GM23338 (cell line): ENCODE measurements at regions not wholly inside any gene's neighbourhood (a gene's known extent, or its start where the extent isn't known, plus 50 kb on each side); places are given as distances from the start of the nearest gene placed in this dataset.

ENCODE experiments used
- ATAC-seq: fragments of 200-7000 bp; cut with Tn5 transposase; 3 replicates; pipeline ENCODE4 v1.9.1; 2020
- DNase-seq: peaks from one replicate; pipeline ENCODE4 v3.0.0-alpha.2; 2015; ENCODE audit warnings: low spot score
- H2AFZ ChIP-seq: fragments of 200-600 bp; sonication (generic); 2 replicates; pipeline ENCODE4 v1.8.0; 2016; ENCODE audit warnings: antibody characterized with exemption, mild to moderate bottlenecking, moderate library complexity
- H3F3A ChIP-seq: fragments of 200-600 bp; sonication (generic); replicated peaks from 2 replicates; pipeline ENCODE4 v1.8.0; 2017; ENCODE audit warnings: antibody characterized with exemption, mixed run types, low read depth
- H3K27ac ChIP-seq: fragments of 200-600 bp; sonication (generic); 2 replicates; pipeline ENCODE4 v1.6.1; 2016; ENCODE audit warnings: low read depth
- H3K27me3 ChIP-seq: fragments of 200-600 bp; sonication (generic); 2 replicates; pipeline ENCODE4 v1.8.0; 2016; ENCODE audit warnings: mild to moderate bottlenecking, mixed run types, moderate library complexity; ENCODE audit not compliant: insufficient read depth
- H3K36me3 ChIP-seq: fragments of 200-600 bp; sonication (generic); 2 replicates; pipeline ENCODE4 v1.8.0; 2016; ENCODE audit warnings: mild to moderate bottlenecking; ENCODE audit not compliant: insufficient read depth
- H3K4me1 ChIP-seq: fragments of 200-600 bp; sonication (generic); 2 replicates; pipeline ENCODE4 v1.8.0; 2016; ENCODE audit warnings: mild to moderate bottlenecking, moderate library complexity; ENCODE audit not compliant: insufficient read depth
- H3K4me2 ChIP-seq: fragments of 200-600 bp; sonication (generic); 2 replicates; pipeline ENCODE4 v1.7.1; 2017; ENCODE audit warnings: mixed run types
- H3K4me3 ChIP-seq: fragments of 200-600 bp; sonication (generic); 2 replicates; pipeline ENCODE4 v1.6.1; 2016; ENCODE audit warnings: mixed run types
- H3K79me2 ChIP-seq: fragments of 200-600 bp; sonication (generic); replicated peaks from 2 replicates; pipeline ENCODE4 v1.8.0; 2017; ENCODE audit warnings: mild to moderate bottlenecking; ENCODE audit not compliant: insufficient read depth
- H3K9me2 ChIP-seq: fragments of 200-600 bp; sonication (generic); 2 replicates; pipeline ENCODE4 v1.8.0; 2017; ENCODE audit not compliant: insufficient read depth
- H4K20me1 ChIP-seq: fragments of 200-600 bp; sonication (generic); replicated peaks from 2 replicates; pipeline ENCODE4 v1.8.0; 2017; ENCODE audit warnings: mild to moderate bottlenecking; ENCODE audit not compliant: insufficient read depth
- H3K27ac Mint-ChIP-seq: 2 replicates; pipeline ENCODE4 v1.8.0; 2020; ENCODE audit warnings: inconsistent platforms, mild to moderate bottlenecking, moderate library complexity, mixed read lengths
- H3K27me3 Mint-ChIP-seq: 3 replicates; pipeline ENCODE4 v1.8.0; 2022; ENCODE audit warnings: low read depth, mild to moderate bottlenecking, moderate library complexity, mixed read lengths, inconsistent platforms; ENCODE audit not compliant: insufficient read depth, poor library complexity
- H3K36me3 Mint-ChIP-seq: 3 replicates; pipeline ENCODE4 v1.8.0; 2021; ENCODE audit warnings: low read depth, mild to moderate bottlenecking, inconsistent platforms, moderate library complexity, mixed read lengths
- H3K4me1 Mint-ChIP-seq: 3 replicates; pipeline ENCODE4 v1.8.0; 2020; ENCODE audit warnings: mild to moderate bottlenecking, inconsistent platforms, mixed read lengths
- H3K4me3 Mint-ChIP-seq: 3 replicates; pipeline ENCODE4 v1.8.0; 2021; ENCODE audit warnings: moderate library complexity, mild to moderate bottlenecking, inconsistent platforms, mixed read lengths
- H3K9me3 Mint-ChIP-seq: 3 replicates; pipeline ENCODE4 v1.8.0; 2020; ENCODE audit warnings: moderate library complexity, mild to moderate bottlenecking, inconsistent platforms, mixed read lengths
- CREB1 ChIP-seq: fragments of 250-450 bp; sonication (Bioruptor Pico); IDR thresholded peaks from 2 replicates; pipeline ENCODE4 v1.5.0; 2020; ENCODE audit warnings: low read depth, mild to moderate bottlenecking, moderate library complexity
- EZH2 ChIP-seq: fragments of 200-600 bp; sonication (generic); IDR thresholded peaks from one replicate; pipeline ENCODE4 v1.8.0; 2017; ENCODE audit warnings: antibody characterized with exemption, mild to moderate bottlenecking, low read depth; ENCODE audit not compliant: unreplicated experiment
- EZH2phosphoT487 ChIP-seq: fragments of 200-600 bp; sonication (generic); IDR thresholded peaks from one replicate; pipeline ENCODE4 v1.8.1; 2018; ENCODE audit warnings: antibody characterized with exemption; ENCODE audit not compliant: unreplicated experiment
- JUNB ChIP-seq: IDR thresholded peaks from one replicate; pipeline ENCODE4 v1.6.1; 2016; ENCODE audit warnings: antibody characterized with exemption; ENCODE audit not compliant: unreplicated experiment
- NANOG ChIP-seq: IDR thresholded peaks from 2 replicates; pipeline ENCODE4 v1.6.1; 2016; ENCODE audit warnings: antibody characterized with exemption, borderline replicate concordance
- POLR2AphosphoS5 ChIP-seq: IDR thresholded peaks from 2 replicates; pipeline ENCODE4 v1.6.1; 2016; ENCODE audit warnings: antibody characterized with exemption, low read depth
- STAT1 ChIP-seq: IDR thresholded peaks from one replicate; pipeline ENCODE4 v1.6.1; 2016; ENCODE audit warnings: antibody characterized with exemption; ENCODE audit not compliant: unreplicated experiment
- ZNF114 ChIP-seq: fragments of 250-450 bp; sonication (Bioruptor Pico); IDR thresholded peaks from 2 replicates; pipeline ENCODE4 v1.5.0; 2020; ENCODE audit warnings: mild to moderate bottlenecking, moderate library complexity
- ZNF331 ChIP-seq: fragments of 250-450 bp; sonication (Bioruptor Pico); IDR thresholded peaks from 2 replicates; pipeline ENCODE4 v1.5.0; 2020; ENCODE audit warnings: low read depth, mild to moderate bottlenecking, moderate library complexity
- TF ChIP-seq, protein P1 (sequence below): fragments of 250-450 bp; sonication (Bioruptor Pico); IDR thresholded peaks from 2 replicates; pipeline ENCODE4 v1.5.0; 2020; ENCODE audit warnings: mild to moderate bottlenecking, moderate library complexity
- TF ChIP-seq, protein P2 (sequence below): IDR thresholded peaks from 2 replicates; pipeline ENCODE4 v1.6.1; 2016; ENCODE audit warnings: antibody characterized with exemption
- TF ChIP-seq, protein P3 (sequence below), 2 experiments: fragments of 200-600 bp in 1 of 2; sonication (generic) in 1 of 2; conservative IDR thresholded peaks; 2 replicates each; pipeline versions ENCODE4 v1.5.1 to v1.6.1; 2016 to 2017; ENCODE audit warnings: antibody characterized with exemption in 2 of 2, low read depth in 2 of 2, mild to moderate bottlenecking in 2 of 2, moderate library complexity in 1 of 2
- TF ChIP-seq, protein P4 (sequence below): IDR thresholded peaks from one replicate; pipeline ENCODE4 v1.6.1; 2018; ENCODE audit warnings: antibody characterized with exemption; ENCODE audit not compliant: unreplicated experiment

DNA sequence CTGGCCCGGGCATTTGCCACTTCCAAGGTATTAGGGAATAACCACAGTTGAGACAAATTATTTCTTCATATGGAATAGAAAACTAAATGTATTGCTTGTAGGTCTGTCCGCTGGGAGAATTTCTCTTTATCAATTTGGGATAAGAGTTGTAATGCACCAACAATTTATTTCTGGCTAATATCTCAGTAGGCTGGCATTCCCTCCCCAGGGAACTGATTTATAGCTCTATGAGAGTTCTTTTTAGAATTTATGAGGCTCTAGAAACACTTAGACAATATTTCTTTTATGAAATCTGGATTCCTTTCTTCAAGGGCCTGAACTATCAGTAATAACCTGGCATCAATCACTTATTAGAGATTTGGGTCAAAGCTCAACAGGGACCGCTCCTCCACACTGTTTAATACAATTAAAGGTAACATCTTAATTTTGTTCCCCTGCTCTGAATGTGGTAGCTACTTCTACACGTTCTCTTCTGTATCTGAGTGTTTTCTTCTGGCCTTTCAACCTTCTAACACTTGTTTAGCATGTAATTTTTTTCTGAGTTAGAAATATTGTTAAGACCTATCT, 857.4 kb upstream of the PRR20A start:
- ATAC-seq = no peak
- Histone ChIP-seq H3K27ac (no peak overlapping the region), H3K4me3 (no peak overlapping the region), H3K9me2 (no peaks in the 10 kb centered on the region), H2AFZ (no peak overlapping the region), H3K79me2 (no peaks in the 10 kb centered on the region), H3K36me3 (no peaks in the 10 kb centered on the region), H3F3A (no peaks in the 10 kb centered on the region), H3K27me3 (no peaks in the 10 kb centered on the region), H3K4me1 (no peaks in the 10 kb centered on the region), H4K20me1 (no peaks in the 10 kb centered on the region), H3K4me2 (no peak overlapping the region)
- H3K4me3 Mint-ChIP-seq = no peak overlapping the region
- peaks cover 8% of the 10 kb centered on the region; the same call in 2 of the 3 replicates for H3K36me3 Mint-ChIP-seq
- no peaks in the 10 kb centered on the region for H3K27me3 Mint-ChIP-seq
- DNase-seq = no peak
- H3K9me3 Mint-ChIP-seq = no peaks in the 10 kb centered on the region; the same call in 2 of the 3 replicates
- H3K4me1 Mint-ChIP-seq = no peaks in the 10 kb centered on the region
- no peak overlapping the region for H3K27ac Mint-ChIP-seq
- TF ChIP-seq ZNF331 (no peak), NANOG (no peak), EZH2 (no peak), EZH2phosphoT487 (no peak), STAT1 (no peak), JUNB (no peak), ZNF114 (CRISPR knock-in tag) (no peak), POLR2AphosphoS5 (no peak), CREB1 (no peak)
- TF ChIP-seq, protein P1, sequence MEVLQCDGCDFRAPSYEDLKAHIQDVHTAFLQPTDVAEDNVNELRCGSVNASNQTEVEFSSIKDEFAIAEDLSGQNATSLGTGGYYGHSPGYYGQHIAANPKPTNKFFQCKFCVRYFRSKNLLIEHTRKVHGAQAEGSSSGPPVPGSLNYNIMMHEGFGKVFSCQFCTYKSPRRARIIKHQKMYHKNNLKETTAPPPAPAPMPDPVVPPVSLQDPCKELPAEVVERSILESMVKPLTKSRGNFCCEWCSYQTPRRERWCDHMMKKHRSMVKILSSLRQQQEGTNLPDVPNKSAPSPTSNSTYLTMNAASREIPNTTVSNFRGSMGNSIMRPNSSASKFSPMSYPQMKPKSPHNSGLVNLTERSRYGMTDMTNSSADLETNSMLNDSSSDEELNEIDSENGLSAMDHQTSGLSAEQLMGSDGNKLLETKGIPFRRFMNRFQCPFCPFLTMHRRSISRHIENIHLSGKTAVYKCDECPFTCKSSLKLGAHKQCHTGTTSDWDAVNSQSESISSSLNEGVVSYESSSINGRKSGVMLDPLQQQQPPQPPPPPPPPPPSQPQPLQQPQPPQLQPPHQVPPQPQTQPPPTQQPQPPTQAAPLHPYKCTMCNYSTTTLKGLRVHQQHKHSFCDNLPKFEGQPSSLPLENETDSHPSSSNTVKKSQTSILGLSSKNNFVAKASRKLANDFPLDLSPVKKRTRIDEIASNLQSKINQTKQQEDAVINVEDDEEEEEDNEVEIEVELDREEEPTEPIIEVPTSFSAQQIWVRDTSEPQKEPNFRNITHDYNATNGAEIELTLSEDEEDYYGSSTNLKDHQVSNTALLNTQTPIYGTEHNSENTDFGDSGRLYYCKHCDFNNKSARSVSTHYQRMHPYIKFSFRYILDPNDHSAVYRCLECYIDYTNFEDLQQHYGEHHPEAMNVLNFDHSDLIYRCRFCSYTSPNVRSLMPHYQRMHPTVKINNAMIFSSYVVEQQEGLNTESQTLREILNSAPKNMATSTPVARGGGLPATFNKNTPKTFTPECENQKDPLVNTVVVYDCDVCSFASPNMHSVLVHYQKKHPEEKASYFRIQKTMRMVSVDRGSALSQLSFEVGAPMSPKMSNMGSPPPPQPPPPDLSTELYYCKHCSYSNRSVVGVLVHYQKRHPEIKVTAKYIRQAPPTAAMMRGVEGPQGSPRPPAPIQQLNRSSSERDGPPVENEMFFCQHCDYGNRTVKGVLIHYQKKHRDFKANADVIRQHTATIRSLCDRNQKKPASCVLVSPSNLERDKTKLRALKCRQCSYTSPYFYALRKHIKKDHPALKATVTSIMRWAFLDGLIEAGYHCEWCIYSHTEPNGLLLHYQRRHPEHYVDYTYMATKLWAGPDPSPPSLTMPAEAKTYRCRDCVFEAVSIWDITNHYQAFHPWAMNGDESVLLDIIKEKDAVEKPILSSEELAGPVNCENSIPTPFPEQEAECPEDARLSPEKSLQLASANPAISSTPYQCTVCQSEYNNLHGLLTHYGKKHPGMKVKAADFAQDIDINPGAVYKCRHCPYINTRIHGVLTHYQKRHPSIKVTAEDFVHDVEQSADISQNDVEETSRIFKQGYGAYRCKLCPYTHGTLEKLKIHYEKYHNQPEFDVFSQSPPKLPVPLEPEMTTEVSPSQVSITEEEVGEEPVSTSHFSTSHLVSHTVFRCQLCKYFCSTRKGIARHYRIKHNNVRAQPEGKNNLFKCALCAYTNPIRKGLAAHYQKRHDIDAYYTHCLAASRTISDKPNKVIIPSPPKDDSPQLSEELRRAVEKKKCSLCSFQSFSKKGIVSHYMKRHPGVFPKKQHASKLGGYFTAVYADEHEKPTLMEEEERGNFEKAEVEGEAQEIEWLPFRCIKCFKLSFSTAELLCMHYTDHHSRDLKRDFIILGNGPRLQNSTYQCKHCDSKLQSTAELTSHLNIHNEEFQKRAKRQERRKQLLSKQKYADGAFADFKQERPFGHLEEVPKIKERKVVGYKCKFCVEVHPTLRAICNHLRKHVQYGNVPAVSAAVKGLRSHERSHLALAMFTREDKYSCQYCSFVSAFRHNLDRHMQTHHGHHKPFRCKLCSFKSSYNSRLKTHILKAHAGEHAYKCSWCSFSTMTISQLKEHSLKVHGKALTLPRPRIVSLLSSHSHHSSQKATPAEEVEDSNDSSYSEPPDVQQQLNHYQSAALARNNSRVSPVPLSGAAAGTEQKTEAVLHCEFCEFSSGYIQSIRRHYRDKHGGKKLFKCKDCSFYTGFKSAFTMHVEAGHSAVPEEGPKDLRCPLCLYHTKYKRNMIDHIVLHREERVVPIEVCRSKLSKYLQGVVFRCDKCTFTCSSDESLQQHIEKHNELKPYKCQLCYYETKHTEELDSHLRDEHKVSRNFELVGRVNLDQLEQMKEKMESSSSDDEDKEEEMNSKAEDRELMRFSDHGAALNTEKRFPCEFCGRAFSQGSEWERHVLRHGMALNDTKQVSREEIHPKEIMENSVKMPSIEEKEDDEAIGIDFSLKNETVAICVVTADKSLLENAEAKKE (CRISPR knock-in tag) = no peak
- TF ChIP-seq, protein P2, sequence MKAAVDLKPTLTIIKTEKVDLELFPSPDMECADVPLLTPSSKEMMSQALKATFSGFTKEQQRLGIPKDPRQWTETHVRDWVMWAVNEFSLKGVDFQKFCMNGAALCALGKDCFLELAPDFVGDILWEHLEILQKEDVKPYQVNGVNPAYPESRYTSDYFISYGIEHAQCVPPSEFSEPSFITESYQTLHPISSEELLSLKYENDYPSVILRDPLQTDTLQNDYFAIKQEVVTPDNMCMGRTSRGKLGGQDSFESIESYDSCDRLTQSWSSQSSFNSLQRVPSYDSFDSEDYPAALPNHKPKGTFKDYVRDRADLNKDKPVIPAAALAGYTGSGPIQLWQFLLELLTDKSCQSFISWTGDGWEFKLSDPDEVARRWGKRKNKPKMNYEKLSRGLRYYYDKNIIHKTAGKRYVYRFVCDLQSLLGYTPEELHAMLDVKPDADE = no peak
- TF ChIP-seq, protein P3, sequence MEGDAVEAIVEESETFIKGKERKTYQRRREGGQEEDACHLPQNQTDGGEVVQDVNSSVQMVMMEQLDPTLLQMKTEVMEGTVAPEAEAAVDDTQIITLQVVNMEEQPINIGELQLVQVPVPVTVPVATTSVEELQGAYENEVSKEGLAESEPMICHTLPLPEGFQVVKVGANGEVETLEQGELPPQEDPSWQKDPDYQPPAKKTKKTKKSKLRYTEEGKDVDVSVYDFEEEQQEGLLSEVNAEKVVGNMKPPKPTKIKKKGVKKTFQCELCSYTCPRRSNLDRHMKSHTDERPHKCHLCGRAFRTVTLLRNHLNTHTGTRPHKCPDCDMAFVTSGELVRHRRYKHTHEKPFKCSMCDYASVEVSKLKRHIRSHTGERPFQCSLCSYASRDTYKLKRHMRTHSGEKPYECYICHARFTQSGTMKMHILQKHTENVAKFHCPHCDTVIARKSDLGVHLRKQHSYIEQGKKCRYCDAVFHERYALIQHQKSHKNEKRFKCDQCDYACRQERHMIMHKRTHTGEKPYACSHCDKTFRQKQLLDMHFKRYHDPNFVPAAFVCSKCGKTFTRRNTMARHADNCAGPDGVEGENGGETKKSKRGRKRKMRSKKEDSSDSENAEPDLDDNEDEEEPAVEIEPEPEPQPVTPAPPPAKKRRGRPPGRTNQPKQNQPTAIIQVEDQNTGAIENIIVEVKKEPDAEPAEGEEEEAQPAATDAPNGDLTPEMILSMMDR (conservative IDR thresholded peaks at IDR 0.05; ENCODE audit: low read depth in 2 of 2) = no peak
- TF ChIP-seq, protein P4, sequence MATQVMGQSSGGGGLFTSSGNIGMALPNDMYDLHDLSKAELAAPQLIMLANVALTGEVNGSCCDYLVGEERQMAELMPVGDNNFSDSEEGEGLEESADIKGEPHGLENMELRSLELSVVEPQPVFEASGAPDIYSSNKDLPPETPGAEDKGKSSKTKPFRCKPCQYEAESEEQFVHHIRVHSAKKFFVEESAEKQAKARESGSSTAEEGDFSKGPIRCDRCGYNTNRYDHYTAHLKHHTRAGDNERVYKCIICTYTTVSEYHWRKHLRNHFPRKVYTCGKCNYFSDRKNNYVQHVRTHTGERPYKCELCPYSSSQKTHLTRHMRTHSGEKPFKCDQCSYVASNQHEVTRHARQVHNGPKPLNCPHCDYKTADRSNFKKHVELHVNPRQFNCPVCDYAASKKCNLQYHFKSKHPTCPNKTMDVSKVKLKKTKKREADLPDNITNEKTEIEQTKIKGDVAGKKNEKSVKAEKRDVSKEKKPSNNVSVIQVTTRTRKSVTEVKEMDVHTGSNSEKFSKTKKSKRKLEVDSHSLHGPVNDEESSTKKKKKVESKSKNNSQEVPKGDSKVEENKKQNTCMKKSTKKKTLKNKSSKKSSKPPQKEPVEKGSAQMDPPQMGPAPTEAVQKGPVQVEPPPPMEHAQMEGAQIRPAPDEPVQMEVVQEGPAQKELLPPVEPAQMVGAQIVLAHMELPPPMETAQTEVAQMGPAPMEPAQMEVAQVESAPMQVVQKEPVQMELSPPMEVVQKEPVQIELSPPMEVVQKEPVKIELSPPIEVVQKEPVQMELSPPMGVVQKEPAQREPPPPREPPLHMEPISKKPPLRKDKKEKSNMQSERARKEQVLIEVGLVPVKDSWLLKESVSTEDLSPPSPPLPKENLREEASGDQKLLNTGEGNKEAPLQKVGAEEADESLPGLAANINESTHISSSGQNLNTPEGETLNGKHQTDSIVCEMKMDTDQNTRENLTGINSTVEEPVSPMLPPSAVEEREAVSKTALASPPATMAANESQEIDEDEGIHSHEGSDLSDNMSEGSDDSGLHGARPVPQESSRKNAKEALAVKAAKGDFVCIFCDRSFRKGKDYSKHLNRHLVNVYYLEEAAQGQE = no peak
